H1 (cell line): ENCODE measurements at regions not wholly inside any gene's neighbourhood (a gene's known extent, or its start where the extent isn't known, plus 50 kb on each side); places are given as distances from the start of the nearest gene placed in this dataset.

Experiments used
- CEBPB ChIP-seq: IDR thresholded peaks from 2 replicates; pipeline ENCODE4 v1.6.1; 2012; ENCODE audit warnings: low read depth, low read length
- EZH2 ChIP-seq: fragments of 200-600 bp; sonication (generic); IDR thresholded peaks from 2 replicates; pipeline ENCODE4 v1.7.1; 2012; ENCODE audit warnings: low read depth, mild to moderate bottlenecking, moderate library complexity, low read length, inconsistent platforms; ENCODE audit not compliant: severe bottlenecking
- KDM1A ChIP-seq: fragments of 200-600, 300-600 bp; sonication (generic); IDR thresholded peaks from 2 replicates; pipeline ENCODE4 v1.7.1; 2016; ENCODE audit warnings: mild to moderate bottlenecking, low read length, borderline replicate concordance
- RAD21 ChIP-seq, 2 experiments: IDR thresholded peaks in 1 of 2; conservative IDR thresholded peaks in 1 of 2; 2 replicates each; pipeline ENCODE4 v1.6.1; 2011; ENCODE audit warnings: low read depth in 2 of 2, low read length in 2 of 2, improper control_type of control experiment in 1 of 2, inconsistent platforms in 1 of 2, mild to moderate bottlenecking in 1 of 2, moderate library complexity in 1 of 2
- TF ChIP-seq, protein P1 (sequence below): IDR thresholded peaks from 2 replicates; pipeline ENCODE4 v1.6.1; 2011; ENCODE audit warnings: low read depth, mild to moderate bottlenecking, low read length; ENCODE audit not compliant: insufficient read depth
- TF ChIP-seq, protein P2 (sequence below), 3 experiments: IDR thresholded peaks; 1 replicate in 2 of 3; 2 replicates in 1 of 3; pipeline versions ENCODE4 v1.5.1 to v1.6.1; 2011; ENCODE audit warnings: low read length in 3 of 3, mild to moderate bottlenecking in 3 of 3, inconsistent platforms in 2 of 3, low read depth in 1 of 3, moderate library complexity in 1 of 3; ENCODE audit not compliant: insufficient read depth in 1 of 3; ENCODE audit errors: control extremely low read depth in 1 of 3

DNA sequence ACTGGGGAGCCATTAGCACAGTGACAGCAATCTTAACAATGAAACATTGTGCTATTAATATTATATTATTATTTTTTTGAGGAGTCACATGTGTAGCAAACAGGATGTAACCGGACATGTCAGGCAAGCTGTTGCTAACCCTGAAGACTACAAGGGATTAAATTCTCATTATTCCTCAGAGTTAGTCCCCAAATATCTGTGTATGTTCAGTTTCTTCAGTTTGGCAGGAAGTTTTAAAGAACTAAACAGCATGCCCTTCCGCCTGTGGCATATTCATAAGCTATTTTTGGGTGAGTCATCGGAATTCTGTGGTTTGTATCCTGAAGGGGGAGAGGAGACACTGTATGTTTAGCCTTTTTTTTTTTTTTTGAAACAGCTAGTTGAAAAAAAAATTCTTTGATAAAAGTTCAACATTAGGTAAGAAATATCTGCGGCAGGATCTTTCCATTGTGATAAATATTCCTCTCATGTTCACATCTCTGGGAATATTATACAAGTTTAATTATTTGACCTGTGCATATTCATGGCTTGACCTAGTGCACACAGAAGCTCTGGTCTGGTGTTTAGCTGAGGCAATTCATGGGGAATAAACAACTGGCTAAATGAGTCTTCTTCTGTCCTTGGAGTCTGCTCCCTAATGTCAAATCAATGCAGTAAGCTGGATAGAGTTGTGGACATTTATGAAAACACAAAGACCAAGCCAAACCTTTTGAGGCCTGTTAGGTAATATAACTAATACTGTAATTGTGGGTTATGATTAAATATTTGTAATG lies 202.7 kb upstream of the CDKN2B start:
- TF ChIP-seq RAD21 (IDR thresholded peaks at IDR 0.05 in 1 of 2, conservative IDR thresholded peaks at IDR 0.05 in 1 of 2; ENCODE audit: low read depth in 2 of 2, low read length in 2 of 2): no peak
- no peak for TF ChIP-seq KDM1A
- TF ChIP-seq, protein P1, sequence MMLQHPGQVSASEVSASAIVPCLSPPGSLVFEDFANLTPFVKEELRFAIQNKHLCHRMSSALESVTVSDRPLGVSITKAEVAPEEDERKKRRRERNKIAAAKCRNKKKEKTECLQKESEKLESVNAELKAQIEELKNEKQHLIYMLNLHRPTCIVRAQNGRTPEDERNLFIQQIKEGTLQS: no peak
- no peak for TF ChIP-seq CEBPB
- TF ChIP-seq EZH2: no peak
- TF ChIP-seq, protein P2, sequence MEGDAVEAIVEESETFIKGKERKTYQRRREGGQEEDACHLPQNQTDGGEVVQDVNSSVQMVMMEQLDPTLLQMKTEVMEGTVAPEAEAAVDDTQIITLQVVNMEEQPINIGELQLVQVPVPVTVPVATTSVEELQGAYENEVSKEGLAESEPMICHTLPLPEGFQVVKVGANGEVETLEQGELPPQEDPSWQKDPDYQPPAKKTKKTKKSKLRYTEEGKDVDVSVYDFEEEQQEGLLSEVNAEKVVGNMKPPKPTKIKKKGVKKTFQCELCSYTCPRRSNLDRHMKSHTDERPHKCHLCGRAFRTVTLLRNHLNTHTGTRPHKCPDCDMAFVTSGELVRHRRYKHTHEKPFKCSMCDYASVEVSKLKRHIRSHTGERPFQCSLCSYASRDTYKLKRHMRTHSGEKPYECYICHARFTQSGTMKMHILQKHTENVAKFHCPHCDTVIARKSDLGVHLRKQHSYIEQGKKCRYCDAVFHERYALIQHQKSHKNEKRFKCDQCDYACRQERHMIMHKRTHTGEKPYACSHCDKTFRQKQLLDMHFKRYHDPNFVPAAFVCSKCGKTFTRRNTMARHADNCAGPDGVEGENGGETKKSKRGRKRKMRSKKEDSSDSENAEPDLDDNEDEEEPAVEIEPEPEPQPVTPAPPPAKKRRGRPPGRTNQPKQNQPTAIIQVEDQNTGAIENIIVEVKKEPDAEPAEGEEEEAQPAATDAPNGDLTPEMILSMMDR (IDR thresholded peaks at IDR 0.05; ENCODE audit: control extremely low read depth in 1 of 3, insufficient read depth in 1 of 3, low read depth in 1 of 3, low read length in 3 of 3): no peak
